Lower leg skin (tissue), 3 donors: ENCODE measurements at regions not wholly inside any gene's neighbourhood (a gene's known extent, or its start where the extent isn't known, plus 50 kb on each side); places are given as distances from the start of the nearest gene placed in this dataset.

Experiments
- CTCF ChIP-seq, 3 donors: fragments of 450-650 bp; IDR thresholded peaks; one replicate each; pipeline ENCODE4 v1.5.1; 2016; ENCODE audit warnings: antibody characterized with exemption in 3 of 3, mild to moderate bottlenecking in 3 of 3, moderate library complexity in 2 of 3
- POLR2A ChIP-seq, 2 donors: fragments of 450-650 bp; IDR thresholded peaks; one replicate each; pipeline ENCODE4 v1.6.1; 2016 to 2017; ENCODE audit warnings: antibody characterized with exemption in 2 of 2, mild to moderate bottlenecking in 1 of 2, moderate library complexity in 1 of 2

DNA sequence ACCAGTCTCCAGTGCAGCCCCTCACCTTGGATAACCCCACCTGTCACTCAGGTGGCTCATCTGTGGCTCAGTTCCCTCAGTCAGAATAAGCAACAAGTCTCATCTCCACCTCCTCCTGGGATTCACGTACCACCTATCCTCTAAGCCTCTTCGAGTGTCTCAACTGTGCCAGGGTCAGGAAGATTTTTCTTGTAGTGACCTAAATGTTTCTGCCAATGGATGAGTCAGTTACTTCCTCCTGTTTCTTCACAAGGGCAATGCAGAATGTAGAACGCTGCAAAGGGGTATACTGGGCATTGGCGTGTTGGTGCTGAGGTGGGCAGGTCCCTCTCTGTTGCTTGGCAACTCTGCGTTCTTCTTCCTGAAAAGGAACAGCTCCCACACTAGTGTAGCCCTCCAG lies 213.3 kb upstream of the CXCR4 start:
- TF ChIP-seq CTCF (IDR thresholded peaks at IDR 0.05) (no peak), POLR2A (IDR thresholded peaks at IDR 0.05) (no peak)
